ENCODE measurements at regions not wholly inside any gene's neighbourhood (a gene's known extent, or its start where the extent isn't known, plus 50 kb on each side); places are given as distances from the start of the nearest gene placed in this dataset.

GRCh38 chr6:27138837-27139755 is 108.4 kb upstream of the PRSS16 start (continued):
- TF ChIP-seq EP300 (IDR thresholded peaks at IDR 0.05; ENCODE audit: borderline replicate concordance in 1 of 2, control insufficient read depth in 1 of 2, low read depth in 2 of 2, low read length in 2 of 2), result peak in 1 of 2 experiments; percentile 89; a peak in 2 of 4 replicates
- peak; percentile 94 for TF ChIP-seq POLR2A (IDR thresholded peaks at IDR 0.05; ENCODE audit: low read depth, low read length)
- no peak for TF ChIP-seq SIX5 (IDR thresholded peaks at IDR 0.05; ENCODE audit: low read depth, low read length, severe bottlenecking)
- TF ChIP-seq BCL3 (IDR thresholded peaks at IDR 0.05; ENCODE audit: borderline replicate concordance, insufficient read depth, low read depth, low read length, poor library complexity, severe bottlenecking), result peak; percentile 52
- TF ChIP-seq RB1 (IDR thresholded peaks at IDR 0.05; ENCODE audit: borderline replicate concordance), result peak; percentile 99; the same call in 1 of the 2 replicates
- TF ChIP-seq ZNF274 (IDR thresholded peaks at IDR 0.05; ENCODE audit: insufficient read depth, insufficient read length), result no peak
- no peak for TF ChIP-seq USF1 (IDR thresholded peaks at IDR 0.05; ENCODE audit: borderline replicate concordance, extremely low read length, insufficient read depth, low read depth, low read length)
- peak; percentile 56; the same call in 1 of the 2 replicates for TF ChIP-seq TCF7 (IDR thresholded peaks at IDR 0.05; ENCODE audit: borderline replicate concordance)
- TF ChIP-seq KLF5 (IDR thresholded peaks at IDR 0.05; ENCODE audit: partially characterized antibody), result peak; percentile 78
- TF ChIP-seq NBN (IDR thresholded peaks at IDR 0.05), result peak; percentile 94
- peak; percentile 52; the same call in 1 of the 2 replicates for TF ChIP-seq IRF4 (IDR thresholded peaks at IDR 0.05; ENCODE audit: low read depth, low read length)
- TF ChIP-seq KDM1A (IDR thresholded peaks at IDR 0.05; ENCODE audit: borderline replicate concordance), result no peak
- no peak for TF ChIP-seq STAT3 (IDR thresholded peaks at IDR 0.05; ENCODE audit: low read depth, low read length)
- TF ChIP-seq SUPT20H (IDR thresholded peaks at IDR 0.05; ENCODE audit: borderline replicate concordance, control insufficient read depth, low read depth, low read length), result no peak
- TF ChIP-seq HSF1 (IDR thresholded peaks at IDR 0.05; ENCODE audit: low read depth, low read length), result no peak
- no peak for TF ChIP-seq RBBP5 (conservative IDR thresholded peaks at IDR 0.05)
- TF ChIP-seq CREB1 (IDR thresholded peaks at IDR 0.05; ENCODE audit: low read depth), result peak; percentile 50
- TF ChIP-seq LARP7 (IDR thresholded peaks at IDR 0.05), result peak; percentile 97
- 0 out of 2 replicates have a peak, but pooled peaks have one; percentile 43 for TF ChIP-seq BCLAF1 (IDR thresholded peaks at IDR 0.05)
- TF ChIP-seq MTA2 (IDR thresholded peaks at IDR 0.05; ENCODE audit: low read depth), result 0 out of 2 replicates have a peak, but pooled peaks have one; percentile 7
- peak; percentile 95 for TF ChIP-seq SMAD1 (IDR thresholded peaks at IDR 0.05; ENCODE audit: low read depth, partially characterized antibody)
- TF ChIP-seq MLLT1 (IDR thresholded peaks at IDR 0.05), result peak; percentile 99
